Endothelial cell of hepatic sinusoid (primary cell): ENCODE measurements at regions not wholly inside any gene's neighbourhood (a gene's known extent, or its start where the extent isn't known, plus 50 kb on each side); places are given as distances from the start of the nearest gene placed in this dataset.
"Not testable (repeated sequence)": the region's sequence is repeated elsewhere in the genome, so short reads cannot be mapped to it uniquely, and the experiment has no call there.

Experiments used
- in situ Hi-C: cut with HindIII; loops from 2 replicates; pipeline ENCODE4 v1.10.0; 2017; ENCODE audit warnings: low sequenced_read_pairs

DNA sequence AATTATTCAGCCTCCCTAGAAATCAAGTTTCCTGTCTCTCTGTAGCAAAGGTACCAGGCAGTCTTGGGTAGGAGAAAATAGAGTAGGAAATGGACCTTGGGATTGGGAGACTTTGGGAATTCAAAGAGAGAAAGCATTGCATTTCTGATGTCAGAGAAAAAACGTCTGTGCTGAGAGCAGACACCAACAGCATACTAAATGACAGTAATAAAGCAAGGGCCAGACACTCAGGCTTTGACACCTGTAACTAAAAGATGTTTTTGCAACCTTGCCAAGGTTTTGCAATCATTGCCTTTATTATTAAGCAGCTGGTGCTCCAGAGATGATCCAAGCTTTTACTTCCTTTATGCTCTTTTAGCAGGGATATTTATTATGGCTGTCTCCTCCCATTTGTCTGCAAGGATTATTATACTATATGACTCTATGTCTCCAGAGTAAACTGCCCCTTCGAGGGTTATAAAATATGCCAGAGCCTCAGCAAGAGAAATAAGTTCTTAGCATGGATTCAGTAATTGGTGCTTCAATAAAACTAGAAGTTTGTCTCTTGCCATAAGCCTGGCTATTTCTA lies 85.2 kb upstream of the GRAMD1B start:
- in situ Hi-C loops, result no loop called here

DNA sequence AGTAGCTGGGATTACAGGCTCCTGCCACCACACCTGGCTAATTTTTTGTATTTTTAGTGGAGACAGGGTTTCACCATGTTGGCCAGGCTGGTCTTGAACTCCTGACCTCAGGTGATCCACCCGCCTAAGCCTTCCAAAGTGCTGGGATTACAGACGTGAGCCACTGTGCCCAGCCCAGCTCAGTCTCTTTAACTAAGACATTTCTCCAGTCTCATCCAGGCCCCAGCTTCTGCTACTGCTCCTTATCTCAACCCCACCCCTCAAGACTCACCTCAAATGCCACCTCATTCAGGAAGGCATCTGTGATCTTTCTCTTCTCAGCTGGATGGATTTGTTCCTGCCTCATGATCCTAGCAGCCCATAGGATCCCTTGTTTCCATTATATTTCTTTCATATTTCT lies 85.9 kb upstream of the GRAMD1B start:
- in situ Hi-C loops, result not testable (repeated sequence)

DNA sequence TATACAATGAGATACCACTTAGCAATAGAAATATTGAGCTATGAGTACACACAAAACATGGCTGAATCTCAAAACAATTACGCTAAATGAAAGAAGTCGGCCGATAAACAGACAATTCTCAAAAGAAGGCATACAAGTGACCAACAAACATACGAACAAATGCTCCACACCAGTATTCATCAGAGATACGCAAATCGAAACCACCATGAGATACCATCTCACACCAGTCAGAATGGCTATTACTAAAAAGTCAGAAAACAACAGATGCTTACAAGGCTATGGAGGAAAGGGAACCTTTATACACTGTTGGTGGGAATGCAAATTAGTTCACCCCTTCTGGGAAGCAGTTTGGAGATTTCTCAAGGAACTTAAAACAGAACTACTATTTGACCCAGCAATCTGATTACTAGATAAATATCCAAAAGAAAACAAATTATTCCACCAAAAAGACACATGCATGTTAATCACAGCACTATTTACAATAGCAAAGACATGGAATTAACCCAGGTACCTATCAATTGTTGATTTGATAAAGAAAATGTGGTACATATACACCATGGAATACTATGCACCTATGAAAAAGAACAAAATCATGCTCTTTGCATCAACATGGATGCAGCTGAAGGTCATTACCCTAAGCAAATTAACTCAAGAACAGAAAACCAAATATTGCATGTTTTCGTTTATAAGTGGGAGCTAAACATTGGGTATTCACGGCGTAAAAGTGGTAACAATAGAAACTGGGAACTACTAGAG lies 90.9 kb upstream of the GRAMD1B start:
- in situ Hi-C loops, result no loop called here

DNA sequence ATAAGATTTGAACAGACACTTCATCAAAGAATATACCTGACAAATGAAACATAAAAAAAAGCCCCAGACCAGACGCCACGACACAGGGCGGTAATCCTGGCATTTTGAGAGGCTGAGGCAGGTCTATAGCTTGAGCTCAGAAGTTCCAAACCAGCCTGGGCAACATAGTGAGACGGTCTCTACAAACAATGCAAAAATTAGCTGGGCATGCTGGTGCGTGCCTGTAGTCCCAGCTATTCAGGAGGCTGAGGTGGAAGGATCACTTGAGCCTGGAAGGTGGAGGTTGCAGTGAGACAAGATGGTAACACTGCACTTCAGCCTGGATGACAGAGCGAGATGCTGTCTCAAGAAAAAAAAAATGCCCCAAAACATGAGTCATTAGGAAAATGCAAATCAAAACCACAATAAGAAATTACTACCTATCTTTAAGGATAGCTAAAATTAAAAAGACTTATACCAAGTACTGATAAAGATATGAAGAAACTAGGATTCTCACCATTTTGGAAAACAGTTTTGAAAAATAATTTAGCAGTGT lies 91.7 kb upstream of the GRAMD1B start:
- in situ Hi-C loops, result no loop called here

DNA sequence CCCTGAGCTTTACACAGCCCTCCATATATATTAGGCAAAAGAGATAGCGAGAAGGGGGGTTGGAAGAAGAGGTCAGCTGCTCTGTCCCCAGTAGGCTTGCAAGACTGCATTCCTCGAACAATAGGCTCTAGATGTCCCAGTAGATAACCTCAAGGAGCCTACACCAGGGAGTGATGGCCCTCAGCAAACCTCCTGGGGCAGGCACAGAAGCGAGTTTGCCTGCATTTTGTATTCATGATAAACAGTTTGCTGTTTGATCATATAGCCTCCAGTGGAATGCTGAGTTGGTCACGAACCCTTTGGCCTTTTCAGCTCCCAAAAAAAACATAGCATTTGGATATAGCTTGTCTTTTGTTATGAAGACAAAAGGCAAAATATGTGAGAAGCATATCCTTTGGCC lies 95.1 kb upstream of the GRAMD1B start:
- in situ Hi-C loops, result no loop called here

DNA sequence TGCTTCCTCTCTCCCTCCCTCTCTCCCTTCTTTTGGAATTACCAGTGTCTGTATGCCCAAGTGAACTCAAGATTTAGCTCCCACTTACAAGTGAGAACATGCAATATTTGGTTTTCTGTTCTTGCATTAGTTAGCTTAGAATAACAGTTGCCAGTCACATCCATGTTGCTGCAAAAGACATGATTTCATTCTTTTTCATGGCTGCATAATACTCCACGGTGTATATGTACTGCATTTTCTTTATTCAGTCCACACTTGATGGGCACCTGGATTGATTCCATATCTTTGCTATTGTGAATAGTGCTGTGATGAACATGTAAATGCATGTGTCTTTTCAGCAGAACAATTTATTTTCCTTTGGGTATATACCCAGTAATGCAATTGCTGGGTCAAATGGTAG lies 97.5 kb upstream of the GRAMD1B start:
- in situ Hi-C loops, result not testable (repeated sequence)

DNA sequence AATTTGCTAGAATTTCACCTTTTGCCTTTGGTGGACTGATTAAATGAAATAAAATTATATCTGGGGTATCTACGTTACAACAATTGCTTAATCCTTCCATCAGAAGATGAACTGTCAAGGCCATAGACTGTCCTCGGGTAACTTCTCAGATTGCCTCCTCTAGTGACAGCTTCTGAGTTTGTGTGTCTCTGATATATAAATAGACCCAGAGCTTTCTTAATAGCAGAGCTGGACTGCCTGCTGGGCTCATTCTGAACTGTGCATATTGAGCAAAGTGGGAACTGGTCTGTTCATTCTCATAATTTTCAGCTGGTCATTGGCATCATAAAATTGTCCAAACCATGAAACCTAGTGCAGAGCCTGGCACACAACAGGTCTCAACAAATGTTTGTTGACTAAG lies 99.1 kb upstream of the GRAMD1B start:
- in situ Hi-C loops, result no loop called here

DNA sequence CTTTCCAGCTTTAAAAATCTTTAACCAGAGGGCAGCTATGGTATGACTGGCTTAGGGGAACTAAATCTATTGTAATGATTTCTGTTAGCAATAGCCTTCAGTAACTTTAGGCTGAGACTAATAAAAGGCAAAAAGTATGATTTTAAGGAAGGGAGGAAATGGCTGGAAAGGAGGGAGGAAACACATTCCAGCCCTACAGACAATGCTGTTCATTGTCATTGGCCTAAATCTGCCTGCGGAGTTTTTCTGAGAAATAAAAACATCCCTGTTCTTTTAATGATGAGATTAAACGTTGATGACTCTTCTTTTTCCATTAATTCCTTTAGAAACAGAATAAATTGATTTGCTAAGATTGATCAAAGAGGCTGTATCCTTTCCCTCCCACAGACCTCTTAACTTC lies 99.6 kb upstream of the GRAMD1B start:
- in situ Hi-C loops, result no loop called here

DNA sequence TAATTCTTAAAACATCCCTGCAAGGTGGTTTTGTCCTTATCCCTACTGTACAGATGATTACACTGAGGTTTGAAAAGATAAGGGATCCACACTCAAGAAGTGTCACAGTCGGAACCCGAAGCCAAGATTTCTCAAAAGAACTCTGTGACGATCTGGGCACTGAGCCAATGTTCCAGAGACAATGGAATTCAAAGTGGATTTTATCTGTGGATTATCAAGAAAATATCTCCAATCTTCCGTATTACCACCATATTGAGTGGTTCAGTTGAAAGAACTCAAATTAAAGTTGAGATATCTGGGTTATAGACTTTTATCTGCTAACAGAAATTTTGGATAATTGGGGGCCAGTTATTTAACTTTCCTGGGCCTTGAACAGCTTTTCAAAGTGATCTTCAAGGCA lies 100.0 kb upstream of the GRAMD1B start:
- in situ Hi-C loops, result no loop called here

DNA sequence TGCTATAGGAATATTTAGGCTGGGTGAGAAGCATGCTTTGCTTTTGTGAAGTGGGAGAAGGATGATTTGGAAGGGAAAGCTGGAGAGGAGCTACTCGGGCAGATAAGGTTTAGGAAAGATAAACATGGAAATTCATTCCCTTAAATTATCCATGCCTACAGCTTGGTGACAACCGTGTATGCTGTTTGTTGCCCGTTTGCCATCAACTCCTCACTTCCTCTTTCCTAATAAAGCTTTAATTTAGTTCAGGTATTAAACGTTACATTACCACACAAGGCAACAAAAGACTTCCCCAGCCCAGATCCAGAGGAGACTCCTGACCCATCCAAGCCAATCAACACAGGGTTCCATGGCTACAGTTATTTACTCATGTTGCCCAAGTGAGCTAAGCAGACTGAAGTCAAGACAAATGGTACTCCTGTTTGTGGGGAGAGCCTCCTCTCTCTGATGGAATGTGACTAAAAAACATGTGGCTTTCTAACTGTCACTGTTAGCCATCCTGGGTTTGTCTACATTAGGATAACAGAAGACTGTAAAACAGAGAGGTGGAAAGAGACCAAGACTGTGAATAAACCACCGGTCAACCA lies 101.7 kb upstream of the GRAMD1B start:
- in situ Hi-C loops, result no loop called here

DNA sequence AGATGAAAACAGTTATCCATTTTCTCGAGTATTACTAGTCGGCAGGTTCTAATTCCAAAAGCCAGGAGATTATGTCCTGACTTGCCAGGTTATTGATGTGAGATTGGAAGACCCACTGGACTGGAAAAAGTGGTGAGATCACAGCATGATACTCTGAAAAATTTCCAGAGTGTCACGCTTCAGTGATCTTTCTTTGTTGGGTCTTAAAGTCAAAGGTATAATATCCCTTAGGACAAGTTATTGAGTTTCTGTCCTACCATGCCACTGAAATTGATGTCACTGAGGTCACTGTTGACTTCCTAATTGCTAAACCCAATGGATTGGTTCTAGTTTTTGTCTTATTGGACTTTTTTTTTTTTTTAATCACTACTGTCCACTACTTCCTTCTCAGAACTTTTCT lies 104.5 kb upstream of the GRAMD1B start:
- in situ Hi-C loops, result no loop called here

DNA sequence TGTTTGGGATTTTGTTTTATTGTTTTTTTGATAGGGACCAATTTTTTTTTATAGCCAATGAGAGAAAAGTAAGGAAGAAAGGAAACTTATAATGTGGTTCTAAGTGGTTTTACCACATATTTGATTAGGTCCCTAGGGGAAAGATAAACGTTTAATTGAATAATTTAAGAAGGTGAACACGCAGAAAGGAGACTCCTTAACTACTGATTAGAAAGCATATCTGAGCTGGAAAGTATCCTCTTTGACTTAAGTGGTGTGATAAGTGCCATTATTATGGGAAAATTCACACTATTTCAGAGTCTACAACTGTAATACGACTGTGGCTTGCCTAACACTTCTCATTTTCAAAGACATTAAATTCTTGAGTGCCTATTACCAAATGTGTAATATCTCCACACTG lies 106.5 kb upstream of the GRAMD1B start:
- in situ Hi-C loops, result no loop called here

DNA sequence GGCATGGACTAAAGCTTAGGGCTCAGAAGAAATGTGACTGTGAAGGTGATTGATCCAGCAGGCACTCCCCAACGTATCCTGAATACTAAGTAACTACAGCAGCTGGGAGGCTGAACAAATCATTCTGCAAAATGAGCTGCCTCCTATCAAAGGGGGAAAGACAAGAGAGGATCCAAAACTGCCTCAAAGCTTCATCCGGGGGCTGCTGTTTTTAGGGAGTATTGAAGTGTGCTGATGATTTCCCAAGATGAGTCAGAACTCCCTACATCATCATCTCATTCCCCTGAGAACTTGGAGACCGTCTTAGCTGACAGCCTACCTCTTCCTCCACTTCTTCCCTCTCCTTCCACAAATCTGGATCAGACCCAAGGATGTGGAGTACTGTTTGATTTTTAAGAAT lies 108.4 kb upstream of the GRAMD1B start:
- in situ Hi-C loops, result no loop called here

DNA sequence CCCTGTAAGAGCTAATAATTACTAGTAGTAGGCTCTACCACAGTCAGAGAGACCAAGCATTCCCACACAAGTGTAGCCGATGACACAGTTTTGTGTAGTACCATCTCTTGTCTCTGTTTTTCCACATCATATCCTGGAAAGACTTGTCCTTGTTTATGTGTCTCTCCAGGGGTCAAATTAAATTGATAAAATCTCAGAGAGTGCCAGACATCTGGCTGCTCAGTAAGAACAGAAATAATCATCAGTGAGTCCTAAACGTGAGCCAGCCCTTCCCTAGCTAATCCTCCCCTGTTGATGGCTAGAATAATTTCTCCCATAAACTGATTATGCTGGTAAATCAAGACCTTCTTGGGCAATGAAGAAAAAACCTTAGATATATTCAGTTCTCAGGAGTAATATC lies 111.4 kb upstream of the GRAMD1B start:
- in situ Hi-C loops, result no loop called here

DNA sequence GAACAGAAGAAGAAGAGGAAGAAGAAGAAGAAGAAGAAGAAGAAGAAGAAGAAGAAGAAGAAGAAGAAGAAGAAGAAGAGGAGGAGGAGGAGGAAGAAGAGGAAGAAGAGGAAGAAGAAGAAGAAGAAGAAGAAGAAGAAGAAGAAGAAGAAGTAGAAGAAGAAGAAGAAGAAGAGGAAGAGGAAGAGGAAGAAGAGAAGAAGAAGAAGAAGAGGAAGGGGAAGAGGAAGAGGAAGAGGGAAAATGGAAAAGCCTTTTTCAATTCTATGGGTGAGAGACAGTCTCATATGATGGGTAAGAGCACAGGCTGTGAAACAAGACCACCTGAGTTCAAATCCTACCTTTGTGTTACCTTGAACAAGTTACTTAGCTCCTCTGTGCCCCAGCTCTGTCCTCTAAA lies 111.9 kb upstream of the GRAMD1B start:
- in situ Hi-C loops, result not testable (repeated sequence)

DNA sequence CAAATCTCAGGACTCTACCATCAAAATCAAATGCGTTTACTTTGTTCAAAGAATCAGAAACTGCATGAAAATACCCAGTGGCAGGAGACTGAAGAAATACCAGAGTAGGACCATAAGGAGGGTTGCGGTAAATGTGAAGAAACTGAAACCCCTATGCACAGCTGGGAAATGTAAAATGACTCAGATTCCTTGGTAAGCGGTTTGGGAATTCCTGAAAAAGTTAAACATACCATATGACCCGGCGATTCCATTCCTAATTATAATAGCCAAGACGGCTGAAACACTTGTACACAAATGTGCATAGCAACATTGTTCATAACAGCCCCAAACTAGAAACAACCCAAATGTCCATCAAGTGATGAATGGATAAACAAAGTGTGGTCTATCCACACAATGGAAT lies 114.1 kb upstream of the GRAMD1B start:
- in situ Hi-C loops, result no loop called here

DNA sequence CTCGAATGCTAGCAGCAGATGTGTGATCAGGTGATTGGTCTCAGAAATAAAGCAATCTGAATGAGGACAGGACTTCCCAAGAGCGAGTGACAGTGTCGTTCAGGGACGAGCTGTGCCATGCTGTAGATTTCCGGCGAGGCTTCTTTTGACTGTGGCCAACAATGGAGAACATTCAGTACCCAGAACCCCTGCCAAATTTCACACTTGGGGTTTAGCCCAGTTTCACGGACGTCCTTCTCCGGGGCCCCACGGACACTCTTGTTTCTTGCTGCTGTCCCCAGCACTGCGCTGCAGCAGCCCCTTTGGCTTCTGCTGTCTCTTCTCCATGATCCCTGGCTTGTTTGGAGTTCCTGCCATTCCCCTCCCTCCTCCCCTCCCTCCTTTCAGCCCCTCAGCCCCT lies 115.1 kb upstream of the GRAMD1B start:
- in situ Hi-C loops, result no loop called here

DNA sequence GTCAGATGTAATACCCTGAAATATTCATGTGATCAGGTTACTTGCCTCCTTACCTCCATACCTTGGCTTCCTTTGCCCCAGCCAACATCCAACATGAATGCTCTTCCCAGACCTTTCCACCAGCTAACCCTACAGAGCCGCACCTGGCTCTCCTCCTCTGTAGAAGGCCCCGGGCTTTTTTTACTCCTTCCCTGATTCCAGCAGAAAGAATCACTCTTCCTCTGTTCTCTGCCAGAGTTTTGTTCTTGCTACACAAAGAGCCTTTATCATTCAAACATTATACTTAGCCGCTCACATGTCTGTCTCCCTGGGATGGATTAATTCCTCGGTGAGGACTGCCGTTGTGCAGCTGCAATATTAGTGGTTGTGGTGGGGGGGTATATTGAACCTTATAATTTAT lies 116.8 kb upstream of the GRAMD1B start:
- in situ Hi-C loops, result no loop called here

DNA sequence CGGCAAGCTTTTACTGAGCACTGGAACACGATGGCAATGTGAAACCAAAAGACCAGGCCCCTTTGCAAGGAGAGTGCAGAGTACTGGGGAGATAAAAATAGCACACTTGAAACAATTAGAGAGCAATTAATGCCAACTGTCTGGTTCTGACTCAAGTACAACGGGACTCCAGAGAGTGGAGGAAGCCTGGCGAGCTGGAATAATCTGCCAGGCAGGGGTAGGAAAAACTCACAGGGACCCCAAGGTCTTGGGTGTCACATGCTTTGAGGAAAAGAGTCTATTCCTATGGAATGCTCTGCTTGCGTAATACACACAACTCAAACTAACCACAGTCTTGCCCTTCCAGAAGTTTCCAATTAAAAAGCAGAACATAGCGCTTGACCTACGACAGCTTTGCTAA lies 113.0 kb upstream of the CLMP start:
- in situ Hi-C loops, result no loop called here

DNA sequence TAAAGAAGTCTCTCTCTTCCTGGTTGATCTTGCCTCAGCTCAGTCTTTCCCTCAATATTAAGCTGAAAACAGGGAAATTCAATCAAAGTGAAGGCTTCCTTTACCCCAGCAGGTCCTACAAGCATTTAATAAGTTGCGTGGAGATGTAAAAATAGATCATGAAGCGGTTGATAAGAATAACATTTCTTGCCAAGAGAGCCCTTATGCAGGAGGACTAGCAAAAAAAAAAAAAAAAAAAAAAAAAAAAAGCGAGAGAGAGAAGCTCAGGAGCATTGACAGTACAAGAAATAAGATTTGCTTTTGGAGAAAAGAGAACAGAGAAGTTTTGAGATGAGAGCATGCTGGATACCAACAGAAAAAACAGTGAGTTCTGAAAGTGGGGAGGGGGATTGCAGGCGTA lies 112.2 kb upstream of the CLMP start:
- in situ Hi-C loops, result no loop called here

DNA sequence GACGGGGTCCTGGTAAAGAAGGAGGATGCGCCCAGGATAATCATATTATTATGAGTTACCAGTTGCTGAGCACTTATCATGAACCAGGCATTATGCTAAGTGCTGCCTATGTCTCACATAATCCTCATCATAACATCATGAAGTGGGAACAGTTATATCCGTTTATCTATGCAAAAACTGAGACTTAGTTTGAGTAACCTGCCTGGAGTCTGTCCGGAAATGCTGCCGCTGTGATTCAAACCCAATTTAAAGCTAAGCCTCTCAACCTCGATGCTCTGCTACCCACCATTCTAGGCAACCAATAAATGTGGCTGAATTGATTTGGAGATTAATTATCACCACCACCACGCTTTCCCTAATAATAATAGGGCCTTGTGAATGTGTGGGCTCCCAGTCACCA lies 111.5 kb upstream of the CLMP start:
- in situ Hi-C loops, result no loop called here

DNA sequence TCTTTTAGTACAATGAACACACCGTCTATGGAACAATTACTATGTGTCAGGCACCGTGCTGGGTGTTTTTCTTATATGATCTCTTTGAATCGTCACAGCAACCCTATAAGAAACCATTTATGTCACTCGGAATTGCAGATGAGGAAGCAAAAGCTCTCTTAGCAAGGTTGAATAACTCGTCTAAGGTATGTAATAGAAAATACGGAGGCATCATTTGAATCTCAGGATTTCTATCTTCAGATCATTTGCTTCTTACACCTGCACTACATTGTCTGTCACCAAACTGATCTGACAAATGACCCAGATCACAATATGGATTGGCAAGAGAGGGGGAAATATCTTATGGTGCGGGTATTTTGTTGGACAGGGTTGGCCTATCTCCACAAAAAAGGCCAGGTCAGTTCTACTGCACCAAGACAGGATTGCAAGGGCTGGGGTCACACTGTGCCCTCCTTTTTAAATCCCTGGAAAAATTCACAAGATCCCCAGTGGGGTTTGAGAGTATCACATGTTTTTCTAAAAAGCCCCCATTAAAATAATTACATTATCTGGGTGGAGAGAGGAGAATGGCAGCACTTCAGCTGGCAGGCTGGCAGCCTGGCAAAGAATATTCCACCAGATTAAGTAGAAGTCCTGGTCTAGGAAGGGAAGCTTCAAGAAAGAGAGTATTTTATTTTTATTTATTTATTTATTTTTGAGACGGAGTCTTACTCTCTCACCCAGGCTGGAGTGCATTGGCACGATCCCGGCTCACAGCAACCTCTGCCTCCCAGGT lies 110.7 kb upstream of the CLMP start:
- in situ Hi-C loops, result no loop called here
